Large intestine (tissue), 3 donors: ENCODE measurements at regions not wholly inside any gene's neighbourhood (a gene's known extent, or its start where the extent isn't known, plus 50 kb on each side); places are given as distances from the start of the nearest gene placed in this dataset.
"Not testable (repeated sequence)": the region's sequence is repeated elsewhere in the genome, so short reads cannot be mapped to it uniquely, and the experiment has no call there.

Experiments used
- DNase-seq, 2 donors: peaks; one replicate each; pipeline versions ENCODE4 v3.0.0 to v3.0.0-alpha.2; 2013
- H3K27ac ChIP-seq: one replicate; pipeline ENCODE4 v1.5.1; 2013; ENCODE audit warnings: low read length
- H3K27me3 ChIP-seq: 2 replicates; pipeline ENCODE4 v1.6.1; 2013; ENCODE audit warnings: low read length; ENCODE audit not compliant: control insufficient read depth, insufficient read depth
- H3K36me3 ChIP-seq: 2 replicates; pipeline ENCODE4 v1.6.1; 2013; ENCODE audit warnings: low read length; ENCODE audit not compliant: control insufficient read depth, insufficient read depth
- H3K4me1 ChIP-seq: one replicate; pipeline ENCODE4 v1.6.1; 2013; ENCODE audit warnings: low read length; ENCODE audit not compliant: control insufficient read depth, insufficient read depth
- H3K4me3 ChIP-seq: one replicate; pipeline ENCODE4 v1.5.1; 2013; ENCODE audit warnings: low read length
- H3K9me3 ChIP-seq: one replicate; pipeline ENCODE4 v1.6.1; 2013; ENCODE audit warnings: mild to moderate bottlenecking, low read depth, low read length, moderate library complexity; ENCODE audit not compliant: control insufficient read depth
- WGBS: methylation state at CpG from one replicate; pipeline ENCODE4 v1.1.5; 2013; ENCODE audit warnings: low lambda C conversion rate; ENCODE audit not compliant: insufficient coverage; 5-methylcytosine and 5-hydroxymethylcytosine counted together

GRCh38 chr17:62206550-62206949 is 141.5 kb upstream of the MED13 start:
- Histone ChIP-seq H3K27me3 (no peaks in the 10 kb centered on the region), H3K4me3 (no peak overlapping the region), H3K9me3 (peaks cover 3% of the 10 kb centered on the region), H3K4me1 (no peaks in the 10 kb centered on the region), H3K27ac (no peak overlapping the region), H3K36me3 (no peaks in the 10 kb centered on the region)
- no peak for DNase-seq
- no CpG with 5 or more reads among the region's 4 CpGs for WGBS

- not testable (repeated sequence) for H3K4me3 ChIP-seq, H3K36me3 ChIP-seq, H3K9me3 ChIP-seq, H3K27ac ChIP-seq, H3K27me3 ChIP-seq, DNase-seq, H3K4me1 ChIP-seq
- no CpG with 5 or more reads among the region's 7 CpGs for WGBS
Observed at GRCh38 chr17:62197156-62197555, 132.1 kb upstream of the MED13 start.

- H3K9me3 ChIP-seq, H3K27me3 ChIP-seq, H3K27ac ChIP-seq, DNase-seq, H3K36me3 ChIP-seq, H3K4me3 ChIP-seq, H3K4me1 ChIP-seq: not testable (repeated sequence)
- WGBS, result no CpG with 5 or more reads among the region's 3 CpGs
Observed at GRCh38 chr17:62196587-62196986, 131.5 kb upstream of the MED13 start.

GRCh38 chr17:62194401-62194800 is 129.3 kb upstream of the MED13 start:
- no peaks in the 10 kb centered on the region for H3K36me3 ChIP-seq
- no peaks in the 10 kb centered on the region for H3K9me3 ChIP-seq
- H3K4me3 ChIP-seq, result no peak overlapping the region
- no peaks in the 10 kb centered on the region for H3K27me3 ChIP-seq
- H3K27ac ChIP-seq, result no peak overlapping the region
- H3K4me1 ChIP-seq, result peaks cover 9% of the 10 kb centered on the region
- WGBS, result 100% methylated on average over 1 of the region's 4 CpGs
- no peak for DNase-seq

- no peaks in the 10 kb centered on the region for H3K27me3 ChIP-seq
- no peaks in the 10 kb centered on the region for H3K36me3 ChIP-seq
- no CpG with 5 or more reads among the region's 4 CpGs for WGBS
- peaks cover 18% of the 10 kb centered on the region for H3K4me1 ChIP-seq
- peak overlapping the region; percentile 77 for H3K27ac ChIP-seq
- H3K9me3 ChIP-seq, result no peaks in the 10 kb centered on the region
- DNase-seq, result peak; percentile 57 to 70
- H3K4me3 ChIP-seq, result no peak overlapping the region
Observed at GRCh38 chr17:62193249-62193648, 128.2 kb upstream of the MED13 start.

GRCh38 chr17:62191390-62192361 is 126.6 kb upstream of the MED13 start:
- H3K4me1 ChIP-seq, result peaks cover 24% of the 10 kb centered on the region
- DNase-seq, result peak in 1 of 2 donors; percentile 50
- H3K36me3 ChIP-seq, result no peaks in the 10 kb centered on the region
- peak overlapping the region; percentile 50 for H3K27ac ChIP-seq
- WGBS, result 85% methylated on average over 2 of the region's 17 CpGs
- no peak overlapping the region for H3K4me3 ChIP-seq
- no peaks in the 10 kb centered on the region for H3K27me3 ChIP-seq
- H3K9me3 ChIP-seq, result no peaks in the 10 kb centered on the region

- H3K27ac ChIP-seq, result peak overlapping the region; percentile 92
- H3K4me3 ChIP-seq, result no peak overlapping the region
- DNase-seq, result no peak
- peaks cover 27% of the 10 kb centered on the region for H3K4me1 ChIP-seq
- no peaks in the 10 kb centered on the region for H3K36me3 ChIP-seq
- WGBS, result 73% methylated on average over 3 of the region's 6 CpGs
- no peaks in the 10 kb centered on the region for H3K9me3 ChIP-seq
- H3K27me3 ChIP-seq, result no peaks in the 10 kb centered on the region
Observed at GRCh38 chr17:62189377-62189776, 124.3 kb upstream of the MED13 start.

GRCh38 chr17:62188713-62189112 is 123.6 kb upstream of the MED13 start:
- DNase-seq, result peak; percentile 81 to 93
- Histone ChIP-seq H3K27ac (peak overlapping the region; percentile 92), H3K27me3 (no peaks in the 10 kb centered on the region), H3K36me3 (no peaks in the 10 kb centered on the region), H3K4me1 (peaks cover 27% of the 10 kb centered on the region), H3K9me3 (no peaks in the 10 kb centered on the region), H3K4me3 (no peak overlapping the region)
- WGBS, result no CpG with 5 or more reads among the region's 5 CpGs

GRCh38 chr17:62187681-62188080 is 122.6 kb upstream of the MED13 start:
- H3K27ac ChIP-seq, result peak overlapping the region; percentile 92
- WGBS, result 20% methylated on average over 1 of the region's 3 CpGs
- DNase-seq, result peak; percentile 12 to 49
- H3K4me3 ChIP-seq, result no peak overlapping the region
- peaks cover 20% of the 10 kb centered on the region for H3K4me1 ChIP-seq
- no peaks in the 10 kb centered on the region for H3K9me3 ChIP-seq
- no peaks in the 10 kb centered on the region for H3K36me3 ChIP-seq
- H3K27me3 ChIP-seq, result no peaks in the 10 kb centered on the region

GRCh38 chr17:62186841-62187240 is 121.8 kb upstream of the MED13 start:
- no CpG with 5 or more reads among the region's 3 CpGs for WGBS
- Histone ChIP-seq H3K36me3 (no peaks in the 10 kb centered on the region), H3K27me3 (no peaks in the 10 kb centered on the region), H3K9me3 (no peaks in the 10 kb centered on the region), H3K27ac (no peak overlapping the region), H3K4me1 (peaks cover 20% of the 10 kb centered on the region), H3K4me3 (no peak overlapping the region)
- DNase-seq, result peak in 1 of 2 donors; percentile 32

- Histone ChIP-seq H3K27me3 (no peaks in the 10 kb centered on the region), H3K9me3 (no peaks in the 10 kb centered on the region)
- no CpG with 5 or more reads among the region's 1 CpG for WGBS
Observed at GRCh38 chr17:62180772-62181171, 115.7 kb upstream of the MED13 start.

More at GRCh38 chr17:62180772-62181171, 115.7 kb upstream of the MED13 start:
- no peak for DNase-seq
- Histone ChIP-seq H3K4me3 (no peak overlapping the region), H3K4me1 (peaks cover 5% of the 10 kb centered on the region), H3K27ac (no peak overlapping the region), H3K36me3 (no peaks in the 10 kb centered on the region)
